ENCODE measurements at regions not wholly inside any gene's neighbourhood (a gene's known extent, or its start where the extent isn't known, plus 50 kb on each side); places are given as distances from the start of the nearest gene placed in this dataset.
A peak's percentile ranks its signal among the peaks of the same experiment; 100 is the strongest.
"Not testable (repeated sequence)": the region's sequence is repeated elsewhere in the genome, so short reads cannot be mapped to it uniquely, and the experiment has no call there.

GRCh38 chr2:35501076-35501475 is 854.5 kb upstream of the CRIM1 start:
- Mint-ChIP-seq H3K4me3 (ENCODE audit: unreplicated experiment) (no peak overlapping the region), H3K27me3 (ENCODE audit: low read depth, unreplicated experiment) (no peaks in the 10 kb centered on the region), H3K4me1 (ENCODE audit: low read depth, unreplicated experiment) (no peaks in the 10 kb centered on the region), H3K27ac (ENCODE audit: unreplicated experiment) (no peak overlapping the region), H3K9me3 (ENCODE audit: unreplicated experiment) (no peaks in the 10 kb centered on the region), H3K36me3 (ENCODE audit: low read depth, unreplicated experiment) (no peaks in the 10 kb centered on the region)
- no peak for TF ChIP-seq EZH2 (IDR thresholded peaks at IDR 0.05; ENCODE audit: insufficient read depth, low read length)
- TF ChIP-seq CTCF (IDR thresholded peaks at IDR 0.05; ENCODE audit: insufficient read depth, low read depth, low read length): no peak
- Histone ChIP-seq H3K36me3 (ENCODE audit: insufficient read depth, low read length) (no peaks in the 10 kb centered on the region), H3K27ac (ENCODE audit: low read depth, low read length) (no peak overlapping the region), H3K9me3 (ENCODE audit: insufficient read depth, low read depth, low read length) (no peaks in the 10 kb centered on the region), H4K20me1 (ENCODE audit: insufficient read depth, low read length) (no peaks in the 10 kb centered on the region), H2AFZ (ENCODE audit: low read depth, low read length) (no peak overlapping the region), H3K27me3 (ENCODE audit: insufficient read depth, low read length) (no peaks in the 10 kb centered on the region), H3K4me3 (ENCODE audit: insufficient read depth, low read depth, low read length) (no peak overlapping the region), H3K9ac (ENCODE audit: low read length) (no peak overlapping the region), H3K4me2 (ENCODE audit: low read length) (no peak overlapping the region), H3K79me2 (ENCODE audit: insufficient read depth, low read length) (no peaks in the 10 kb centered on the region), H3K4me1 (ENCODE audit: insufficient read depth, low read length) (no peaks in the 10 kb centered on the region)
- FAIRE-seq (no peak), DNase-seq (ENCODE audit: low read depth) (peak; percentile 20)

GRCh38 chr2:35496022-35496421 is 859.6 kb upstream of the CRIM1 start:
- H3K4me1 ChIP-seq (ENCODE audit: insufficient read depth, low read length): no peaks in the 10 kb centered on the region
- H4K20me1 ChIP-seq (ENCODE audit: insufficient read depth, low read length): no peaks in the 10 kb centered on the region
- no peaks in the 10 kb centered on the region for H3K79me2 ChIP-seq (ENCODE audit: insufficient read depth, low read length)
- H3K4me2 ChIP-seq (ENCODE audit: low read length): no peak overlapping the region
- peaks cover 2% of the 10 kb centered on the region for H3K4me1 Mint-ChIP-seq (ENCODE audit: low read depth, unreplicated experiment)
- H3K36me3 Mint-ChIP-seq (ENCODE audit: low read depth, unreplicated experiment): no peaks in the 10 kb centered on the region
- no peaks in the 10 kb centered on the region for H3K9me3 Mint-ChIP-seq (ENCODE audit: unreplicated experiment)
- FAIRE-seq (no peak), DNase-seq (ENCODE audit: low read depth) (no peak)
- no peak overlapping the region for H3K27ac ChIP-seq (ENCODE audit: low read depth, low read length)
- TF ChIP-seq CTCF (IDR thresholded peaks at IDR 0.05; ENCODE audit: insufficient read depth, low read depth, low read length) (no peak), EZH2 (IDR thresholded peaks at IDR 0.05; ENCODE audit: insufficient read depth, low read length) (no peak)
- no peak overlapping the region for H3K4me3 ChIP-seq (ENCODE audit: insufficient read depth, low read depth, low read length)
- H3K4me3 Mint-ChIP-seq (ENCODE audit: unreplicated experiment): no peak overlapping the region
- no peaks in the 10 kb centered on the region for H3K9me3 ChIP-seq (ENCODE audit: insufficient read depth, low read depth, low read length)
- H3K9ac ChIP-seq (ENCODE audit: low read length): no peak overlapping the region
- H3K27me3 Mint-ChIP-seq (ENCODE audit: low read depth, unreplicated experiment): no peaks in the 10 kb centered on the region
- H2AFZ ChIP-seq (ENCODE audit: low read depth, low read length): no peak overlapping the region
- H3K36me3 ChIP-seq (ENCODE audit: insufficient read depth, low read length): no peaks in the 10 kb centered on the region
- H3K27me3 ChIP-seq (ENCODE audit: insufficient read depth, low read length): no peaks in the 10 kb centered on the region
- H3K27ac Mint-ChIP-seq (ENCODE audit: unreplicated experiment): no peak overlapping the region

GRCh38 chr2:35495182-35495581 is 860.4 kb upstream of the CRIM1 start:
- no peaks in the 10 kb centered on the region for H3K27me3 ChIP-seq (ENCODE audit: insufficient read depth, low read length)
- H3K9me3 Mint-ChIP-seq (ENCODE audit: unreplicated experiment): no peaks in the 10 kb centered on the region

GRCh38 chr2:35478121-35478520 is 877.5 kb upstream of the CRIM1 start:
- H4K20me1 ChIP-seq (ENCODE audit: insufficient read depth, low read length); H3K4me1 Mint-ChIP-seq (ENCODE audit: low read depth, unreplicated experiment); H3K36me3 ChIP-seq (ENCODE audit: insufficient read depth, low read length); H3K9ac ChIP-seq (ENCODE audit: low read length); H3K79me2 ChIP-seq (ENCODE audit: insufficient read depth, low read length); H3K27ac Mint-ChIP-seq (ENCODE audit: unreplicated experiment); H3K4me1 ChIP-seq (ENCODE audit: insufficient read depth, low read length); H3K4me2 ChIP-seq (ENCODE audit: low read length); H3K4me3 ChIP-seq (ENCODE audit: insufficient read depth, low read depth, low read length); FAIRE-seq; H3K9me3 Mint-ChIP-seq (ENCODE audit: unreplicated experiment); H3K27me3 ChIP-seq (ENCODE audit: insufficient read depth, low read length); H3K27ac ChIP-seq (ENCODE audit: low read depth, low read length); DNase-seq (ENCODE audit: low read depth); H3K27me3 Mint-ChIP-seq (ENCODE audit: low read depth, unreplicated experiment); H3K36me3 Mint-ChIP-seq (ENCODE audit: low read depth, unreplicated experiment); H3K9me3 ChIP-seq (ENCODE audit: insufficient read depth, low read depth, low read length); H3K4me3 Mint-ChIP-seq (ENCODE audit: unreplicated experiment); H2AFZ ChIP-seq (ENCODE audit: low read depth, low read length): not testable (repeated sequence)

More at GRCh38 chr2:35495182-35495581, 860.4 kb upstream of the CRIM1 start:
- Histone ChIP-seq H3K27ac (ENCODE audit: low read depth, low read length) (no peak overlapping the region), H2AFZ (ENCODE audit: low read depth, low read length) (no peak overlapping the region), H3K4me2 (ENCODE audit: low read length) (no peak overlapping the region), H3K4me1 (ENCODE audit: insufficient read depth, low read length) (no peaks in the 10 kb centered on the region), H3K9me3 (ENCODE audit: insufficient read depth, low read depth, low read length) (no peaks in the 10 kb centered on the region), H3K79me2 (ENCODE audit: insufficient read depth, low read length) (no peaks in the 10 kb centered on the region), H3K36me3 (ENCODE audit: insufficient read depth, low read length) (no peaks in the 10 kb centered on the region), H3K9ac (ENCODE audit: low read length) (no peak overlapping the region), H4K20me1 (ENCODE audit: insufficient read depth, low read length) (no peaks in the 10 kb centered on the region), H3K4me3 (ENCODE audit: insufficient read depth, low read depth, low read length) (no peak overlapping the region)
- Mint-ChIP-seq H3K4me1 (ENCODE audit: low read depth, unreplicated experiment) (peaks cover 2% of the 10 kb centered on the region), H3K27ac (ENCODE audit: unreplicated experiment) (no peak overlapping the region), H3K27me3 (ENCODE audit: low read depth, unreplicated experiment) (no peaks in the 10 kb centered on the region), H3K4me3 (ENCODE audit: unreplicated experiment) (no peak overlapping the region), H3K36me3 (ENCODE audit: low read depth, unreplicated experiment) (no peaks in the 10 kb centered on the region)
- TF ChIP-seq EZH2 (IDR thresholded peaks at IDR 0.05; ENCODE audit: insufficient read depth, low read length): no peak
- TF ChIP-seq CTCF (IDR thresholded peaks at IDR 0.05; ENCODE audit: insufficient read depth, low read depth, low read length): no peak
- no peak for DNase-seq (ENCODE audit: low read depth)
- FAIRE-seq: no peak
